ENCODE measurements at regions not wholly inside any gene's neighbourhood (a gene's known extent, or its start where the extent isn't known, plus 50 kb on each side); places are given as distances from the start of the nearest gene placed in this dataset.

DNA sequence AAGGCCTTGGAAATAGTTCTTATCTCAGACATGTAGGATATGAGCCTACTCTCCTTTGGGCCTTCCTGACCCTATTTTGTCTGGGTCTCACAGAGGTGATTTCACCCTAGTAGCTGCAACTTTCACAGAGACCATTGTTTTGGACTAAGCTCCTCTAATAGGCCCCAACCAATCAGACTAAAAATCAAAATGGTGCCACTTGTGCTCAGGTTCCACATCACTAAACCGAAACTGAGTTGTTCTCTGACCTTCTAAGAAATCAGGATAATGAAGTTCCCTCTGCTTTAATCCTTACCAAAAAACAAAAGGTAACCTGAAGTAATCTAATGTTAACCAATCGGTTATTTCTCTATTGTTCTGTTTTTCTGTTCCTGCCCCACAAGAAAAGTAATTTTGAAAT, 143.6 kb downstream of the CD24 start:
- H3K4me1 ChIP-seq (ENCODE audit: insufficient read depth, low read length): no peaks in the 10 kb centered on the region
- DNase-seq (no peak), ATAC-seq (ENCODE audit: poor library complexity) (no peak)
- H3K4me3 ChIP-seq (ENCODE audit: low read length): no peak overlapping the region
- no peaks in the 10 kb centered on the region for H3K36me3 ChIP-seq (ENCODE audit: insufficient read depth, low read length)
- intact Hi-C loops (cut with DNase I, micrococcal nuclease): no loop called here
- H3K27ac Mint-ChIP-seq: no peak overlapping the region
- H3K9me3 Mint-ChIP-seq: peaks cover 3% of the 10 kb centered on the region
- H3K27me3 ChIP-seq (ENCODE audit: control insufficient read depth in 1 of 2, insufficient read depth in 2 of 2, low read length in 2 of 2): peaks cover 2 to 4% of the 10 kb centered on the region in 2 experiments
- H3K36me3 Mint-ChIP-seq (ENCODE audit: low read depth): no peaks in the 10 kb centered on the region
- H3K27me3 Mint-ChIP-seq: peaks cover 16% of the 10 kb centered on the region
- no peak for TF ChIP-seq CTCF (IDR thresholded peaks at IDR 0.05)
- ChIA-PET CTCF (no interaction called here), POLR2A (no interaction called here)
- no peaks in the 10 kb centered on the region for H3K4me1 Mint-ChIP-seq (ENCODE audit: low read depth)
- H3K4me3 Mint-ChIP-seq: no peak overlapping the region
- no peaks in the 10 kb centered on the region for H3K9me3 ChIP-seq (ENCODE audit: control insufficient read depth in 1 of 2, insufficient read depth in 1 of 2, low read length in 2 of 2)
- H3K27ac ChIP-seq (ENCODE audit: low read depth in 1 of 2, low read length in 2 of 2): no peak overlapping the region

DNA sequence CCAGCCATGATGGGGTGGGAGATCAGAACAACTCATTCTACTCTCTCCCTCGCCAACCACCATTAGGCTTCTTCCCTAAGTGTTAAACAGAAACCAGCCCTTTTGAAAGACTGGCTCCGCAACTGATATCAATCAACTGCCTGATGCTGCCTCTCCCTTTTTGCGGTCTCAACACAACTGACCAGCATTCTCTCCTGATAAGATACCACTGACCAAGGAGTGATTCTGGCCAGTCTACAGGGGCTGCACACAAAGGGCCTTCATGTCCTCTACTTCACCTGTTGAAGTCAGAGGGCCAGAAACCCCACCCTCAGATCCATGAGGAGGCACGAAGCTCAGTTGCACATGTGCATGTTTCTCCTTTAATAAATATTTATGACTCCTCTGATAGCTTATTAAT, 145.1 kb downstream of the CD24 start:
- H3K36me3 Mint-ChIP-seq (ENCODE audit: low read depth): no peaks in the 10 kb centered on the region
- peaks cover 10% of the 10 kb centered on the region for H3K27me3 Mint-ChIP-seq
- H3K9me3 Mint-ChIP-seq: peaks cover 3% of the 10 kb centered on the region
- no peak overlapping the region for H3K4me3 Mint-ChIP-seq
- H3K27ac ChIP-seq (ENCODE audit: low read depth in 1 of 2, low read length in 2 of 2): no peak overlapping the region
- ATAC-seq (ENCODE audit: poor library complexity) (no peak), DNase-seq (no peak)
- TF ChIP-seq CTCF (IDR thresholded peaks at IDR 0.05): no peak
- no peak overlapping the region for H3K27ac Mint-ChIP-seq
- intact Hi-C loops (cut with DNase I, micrococcal nuclease): no loop called here
- H3K9me3 ChIP-seq (ENCODE audit: control insufficient read depth in 1 of 2, insufficient read depth in 1 of 2, low read length in 2 of 2): no peaks in the 10 kb centered on the region
- H3K4me3 ChIP-seq (ENCODE audit: low read length): no peak overlapping the region
- no peaks in the 10 kb centered on the region for H3K36me3 ChIP-seq (ENCODE audit: insufficient read depth, low read length)
- H3K4me1 ChIP-seq (ENCODE audit: insufficient read depth, low read length): no peaks in the 10 kb centered on the region
- ChIA-PET POLR2A (no interaction called here), CTCF (no interaction called here)
- peaks cover 2 to 4% of the 10 kb centered on the region in 2 experiments for H3K27me3 ChIP-seq (ENCODE audit: control insufficient read depth in 1 of 2, insufficient read depth in 2 of 2, low read length in 2 of 2)
- no peaks in the 10 kb centered on the region for H3K4me1 Mint-ChIP-seq (ENCODE audit: low read depth)

GRCh38 chr6:106827081-106827480, 147.4 kb downstream of the CD24 start:
- Histone ChIP-seq H3K27me3 (ENCODE audit: control insufficient read depth in 1 of 2, insufficient read depth in 2 of 2, low read length in 2 of 2) (peaks cover 2 to 4% of the 10 kb centered on the region in 2 experiments), H3K36me3 (ENCODE audit: insufficient read depth, low read length) (no peaks in the 10 kb centered on the region), H3K9me3 (ENCODE audit: control insufficient read depth in 1 of 2, insufficient read depth in 1 of 2, low read length in 2 of 2) (no peaks in the 10 kb centered on the region), H3K4me3 (ENCODE audit: low read length) (no peak overlapping the region), H3K4me1 (ENCODE audit: insufficient read depth, low read length) (no peaks in the 10 kb centered on the region), H3K27ac (ENCODE audit: low read depth in 1 of 2, low read length in 2 of 2) (no peak overlapping the region)
- H3K4me1 Mint-ChIP-seq (ENCODE audit: low read depth): no peaks in the 10 kb centered on the region
- ATAC-seq (ENCODE audit: poor library complexity) (no peak), DNase-seq (no peak)
- intact Hi-C loops (cut with DNase I, micrococcal nuclease): no loop called here
- peaks cover 3% of the 10 kb centered on the region for H3K9me3 Mint-ChIP-seq
- CTCF ChIA-PET: no interaction called here
- no peaks in the 10 kb centered on the region for H3K36me3 Mint-ChIP-seq (ENCODE audit: low read depth)
- H3K27ac Mint-ChIP-seq: no peak overlapping the region
- no peak for TF ChIP-seq CTCF (IDR thresholded peaks at IDR 0.05)
- H3K4me3 Mint-ChIP-seq: no peak overlapping the region
- POLR2A ChIA-PET: no interaction called here
- H3K27me3 Mint-ChIP-seq: peaks cover 10% of the 10 kb centered on the region
